ENCODE measurements at regions not wholly inside any gene's neighbourhood (a gene's known extent, or its start where the extent isn't known, plus 50 kb on each side); places are given as distances from the start of the nearest gene placed in this dataset.

DNA sequence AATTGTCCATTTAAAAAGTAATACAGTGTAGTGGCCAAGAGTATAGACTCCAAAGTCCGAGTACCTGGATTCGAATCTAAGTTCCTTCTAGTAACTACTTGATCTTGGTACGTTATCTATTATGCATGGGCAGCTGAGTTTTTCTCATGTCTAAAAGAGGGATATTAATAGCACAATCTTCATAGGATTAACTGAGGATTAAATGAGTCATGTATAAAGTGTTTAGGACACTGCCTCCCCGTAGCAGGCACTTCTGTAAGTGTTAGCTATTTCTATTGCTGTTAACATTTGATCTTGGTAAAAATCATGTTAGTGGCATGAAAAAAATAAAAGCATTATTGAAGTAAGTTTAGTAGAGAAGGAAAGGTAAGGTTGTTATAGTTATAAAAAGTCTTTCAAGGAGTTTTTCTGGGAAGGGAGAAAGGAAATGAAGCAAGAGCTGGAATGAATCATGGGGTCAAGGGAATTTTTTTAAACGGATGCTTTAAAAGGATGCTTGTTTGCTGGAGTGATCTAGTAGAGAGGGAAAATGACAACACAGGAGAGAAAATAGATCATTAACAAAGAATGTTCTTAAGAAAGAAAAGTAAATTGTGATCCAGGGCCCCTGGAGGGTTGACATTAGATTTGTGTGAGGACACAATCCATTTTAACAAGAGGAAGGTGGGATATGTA, 502.2 kb upstream of the USP15 start:
- H3K27ac ChIP-seq = no peak overlapping the region
- TF ChIP-seq, protein P1, sequence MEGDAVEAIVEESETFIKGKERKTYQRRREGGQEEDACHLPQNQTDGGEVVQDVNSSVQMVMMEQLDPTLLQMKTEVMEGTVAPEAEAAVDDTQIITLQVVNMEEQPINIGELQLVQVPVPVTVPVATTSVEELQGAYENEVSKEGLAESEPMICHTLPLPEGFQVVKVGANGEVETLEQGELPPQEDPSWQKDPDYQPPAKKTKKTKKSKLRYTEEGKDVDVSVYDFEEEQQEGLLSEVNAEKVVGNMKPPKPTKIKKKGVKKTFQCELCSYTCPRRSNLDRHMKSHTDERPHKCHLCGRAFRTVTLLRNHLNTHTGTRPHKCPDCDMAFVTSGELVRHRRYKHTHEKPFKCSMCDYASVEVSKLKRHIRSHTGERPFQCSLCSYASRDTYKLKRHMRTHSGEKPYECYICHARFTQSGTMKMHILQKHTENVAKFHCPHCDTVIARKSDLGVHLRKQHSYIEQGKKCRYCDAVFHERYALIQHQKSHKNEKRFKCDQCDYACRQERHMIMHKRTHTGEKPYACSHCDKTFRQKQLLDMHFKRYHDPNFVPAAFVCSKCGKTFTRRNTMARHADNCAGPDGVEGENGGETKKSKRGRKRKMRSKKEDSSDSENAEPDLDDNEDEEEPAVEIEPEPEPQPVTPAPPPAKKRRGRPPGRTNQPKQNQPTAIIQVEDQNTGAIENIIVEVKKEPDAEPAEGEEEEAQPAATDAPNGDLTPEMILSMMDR (IDR thresholded peaks at IDR 0.05; ENCODE audit: low read depth, low read length) = no peak
- no peaks in the 10 kb centered on the region for H3K36me3 ChIP-seq
- no peaks in the 10 kb centered on the region for H3K27me3 ChIP-seq (ENCODE audit: insufficient read depth, low read depth, severe bottlenecking)
- no peak overlapping the region for H3K4me3 ChIP-seq (ENCODE audit: low read depth, low read length)
- no peaks in the 10 kb centered on the region for H3K9me3 ChIP-seq (ENCODE audit: severe bottlenecking)
- DNase-seq = no peak

DNA sequence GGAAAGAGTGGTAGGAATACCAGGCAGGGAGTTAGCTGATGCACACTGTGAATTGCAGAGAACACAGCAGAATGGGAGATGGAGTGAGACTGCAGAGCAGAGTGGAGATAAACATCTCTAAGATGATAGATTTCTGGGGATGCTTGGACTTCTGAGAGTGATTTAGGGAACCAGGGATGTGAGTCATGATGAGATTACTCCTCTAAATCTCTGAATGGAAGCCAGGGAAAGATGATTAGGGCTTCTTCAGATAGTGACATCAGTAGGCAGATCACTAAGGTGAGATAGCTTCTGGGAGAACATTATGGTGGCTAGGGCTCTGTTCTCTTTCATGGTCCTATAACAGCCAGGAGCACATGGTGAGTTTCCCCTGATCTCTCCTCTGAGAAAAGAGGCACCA, 501.5 kb upstream of the USP15 start:
- Histone ChIP-seq H3K27me3 (ENCODE audit: insufficient read depth, low read depth, severe bottlenecking) (no peaks in the 10 kb centered on the region), H3K27ac (no peak overlapping the region), H3K4me3 (ENCODE audit: low read depth, low read length) (no peak overlapping the region), H3K9me3 (ENCODE audit: severe bottlenecking) (no peaks in the 10 kb centered on the region), H3K36me3 (no peaks in the 10 kb centered on the region)
- DNase-seq = peak; percentile 13
- TF ChIP-seq, protein P1 (IDR thresholded peaks at IDR 0.05; ENCODE audit: low read depth, low read length) = no peak

DNA sequence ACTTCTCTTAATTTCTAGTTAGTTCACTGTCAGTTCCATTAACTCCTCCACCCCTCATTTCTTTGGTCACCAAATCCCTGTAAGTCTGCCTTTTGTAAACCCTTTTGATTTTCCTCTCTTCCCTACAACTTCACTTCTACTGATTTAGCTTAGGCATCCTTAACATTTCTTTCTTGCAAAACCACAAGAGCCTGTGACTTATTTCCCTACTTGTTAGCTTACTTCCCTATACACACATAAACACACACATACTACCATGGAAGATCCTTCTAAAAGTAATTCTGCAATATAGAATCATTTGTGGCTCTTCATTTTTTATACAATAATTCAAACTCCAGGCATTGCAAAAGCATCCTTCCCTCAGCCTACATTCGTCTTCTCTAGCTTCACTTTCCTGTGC, 494.3 kb upstream of the USP15 start:
- H3K27ac ChIP-seq = no peak overlapping the region
- no peaks in the 10 kb centered on the region for H3K27me3 ChIP-seq (ENCODE audit: insufficient read depth, low read depth, severe bottlenecking)
- DNase-seq = no peak
- no peaks in the 10 kb centered on the region for H3K9me3 ChIP-seq (ENCODE audit: severe bottlenecking)
- no peaks in the 10 kb centered on the region for H3K36me3 ChIP-seq
- TF ChIP-seq, protein P1 (IDR thresholded peaks at IDR 0.05; ENCODE audit: low read depth, low read length) = no peak
- H3K4me3 ChIP-seq (ENCODE audit: low read depth, low read length) = no peak overlapping the region

DNA sequence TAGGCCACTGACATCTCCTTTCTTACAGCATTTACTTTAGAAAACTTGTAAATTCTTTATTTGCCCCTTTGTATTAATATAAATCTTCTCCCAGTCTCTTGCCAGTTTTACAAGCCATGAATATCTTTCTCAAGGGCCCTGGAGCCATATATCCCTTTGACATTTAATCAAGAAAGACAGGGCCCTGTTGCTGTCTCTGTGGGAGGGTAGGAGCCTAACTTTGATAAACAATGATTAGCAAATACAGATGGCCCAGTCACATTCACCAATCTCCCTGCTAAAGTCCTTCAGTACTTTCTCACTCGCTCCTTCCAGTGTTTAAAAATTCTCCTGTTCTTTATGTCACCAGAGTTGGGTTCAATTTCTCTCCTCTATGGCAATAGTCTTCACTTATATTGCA, 479.8 kb upstream of the USP15 start:
- Histone ChIP-seq H3K27me3 (ENCODE audit: insufficient read depth, low read depth, severe bottlenecking) (no peaks in the 10 kb centered on the region), H3K36me3 (no peaks in the 10 kb centered on the region), H3K9me3 (ENCODE audit: severe bottlenecking) (no peaks in the 10 kb centered on the region), H3K27ac (no peak overlapping the region), H3K4me3 (ENCODE audit: low read depth, low read length) (no peak overlapping the region)
- no peak for DNase-seq
- TF ChIP-seq, protein P1 (IDR thresholded peaks at IDR 0.05; ENCODE audit: low read depth, low read length) = no peak

DNA sequence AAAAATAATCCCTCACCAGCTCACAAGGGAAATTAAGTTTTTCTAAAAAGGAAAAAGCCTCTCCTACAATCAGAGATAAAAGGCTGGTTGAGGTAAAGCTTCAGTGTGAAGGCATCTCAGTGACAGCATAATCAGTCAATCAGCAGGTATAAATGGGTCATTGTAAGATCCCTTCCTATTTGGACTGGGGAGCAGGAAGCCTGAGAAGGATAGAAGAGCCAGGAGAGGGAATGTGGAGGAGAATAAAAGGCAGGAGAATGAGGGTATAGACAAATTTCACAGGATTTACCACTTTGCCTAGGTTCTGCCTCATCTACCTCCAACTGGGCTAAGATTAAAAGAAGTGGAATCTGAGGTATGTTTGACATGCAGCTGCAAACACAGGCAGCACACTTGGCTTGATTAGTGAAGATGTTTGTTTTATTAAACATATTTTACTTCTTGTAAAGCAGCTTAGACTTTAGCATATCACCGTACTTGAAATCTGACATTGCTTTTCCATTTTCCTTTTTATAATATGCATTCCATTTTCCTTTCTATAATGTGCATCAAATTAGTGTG, 479.1 kb upstream of the USP15 start:
- Histone ChIP-seq H3K27ac (no peak overlapping the region), H3K9me3 (ENCODE audit: severe bottlenecking) (no peaks in the 10 kb centered on the region), H3K4me3 (ENCODE audit: low read depth, low read length) (no peak overlapping the region), H3K27me3 (ENCODE audit: insufficient read depth, low read depth, severe bottlenecking) (no peaks in the 10 kb centered on the region), H3K36me3 (no peaks in the 10 kb centered on the region)
- TF ChIP-seq, protein P1 (IDR thresholded peaks at IDR 0.05; ENCODE audit: low read depth, low read length) = no peak
- DNase-seq = no peak

DNA sequence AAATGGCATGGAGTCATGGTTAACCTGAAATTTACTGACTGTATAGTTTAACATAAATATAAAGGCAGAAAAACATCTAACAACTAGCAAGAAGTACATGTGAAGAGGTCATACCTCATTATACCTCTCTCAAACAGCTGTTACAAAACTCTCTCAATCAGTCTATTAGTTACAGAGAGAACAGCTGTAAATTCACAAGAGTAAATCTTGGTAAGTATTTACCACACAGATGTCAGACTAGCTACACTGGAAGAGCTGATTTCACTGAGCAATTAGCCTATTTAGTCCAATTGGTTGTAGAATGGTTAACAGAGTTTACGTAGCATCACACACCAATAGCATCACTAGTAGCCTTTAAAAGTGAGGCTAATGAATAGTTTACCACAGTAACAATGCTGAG, 463.4 kb upstream of the USP15 start:
- DNase-seq = no peak
- Histone ChIP-seq H3K27ac (no peak overlapping the region), H3K9me3 (ENCODE audit: severe bottlenecking) (no peaks in the 10 kb centered on the region), H3K27me3 (ENCODE audit: insufficient read depth, low read depth, severe bottlenecking) (no peaks in the 10 kb centered on the region), H3K36me3 (no peaks in the 10 kb centered on the region), H3K4me3 (ENCODE audit: low read depth, low read length) (no peak overlapping the region)
- TF ChIP-seq, protein P1 (IDR thresholded peaks at IDR 0.05; ENCODE audit: low read depth, low read length) = no peak

Measured in WERI-Rb-1 (cell line).